HCT116 (cell line): ENCODE measurements at regions not wholly inside any gene's neighbourhood (a gene's known extent, or its start where the extent isn't known, plus 50 kb on each side); places are given as distances from the start of the nearest gene placed in this dataset.

ENCODE experiments used
- ATAC-seq: fragments of 200-7000 bp; cut with Tn5 transposase; 2 replicates; pipeline ENCODE4 v1.9.1; 2020; ENCODE audit warnings: mild to moderate bottlenecking, moderate library complexity
- BruUV-seq: library from RNA; stranded (reverse); fragments of 400-500 nt; replicated peaks from 2 replicates; lab custom pipeline; 2021; lab: Mats Ljungman, UMichigan
- CTCF ChIA-PET: fragments of 300-600 bp; sonication (Branson Sonifier 250); formaldehyde crosslinking; loops from one replicate; lab custom pipeline; 2021; ENCODE audit warnings: antibody characterized with exemption; lab: Charles Lee
- POLR2A ChIA-PET: fragments of 300-600, 350-600 bp; sonication (Branson Sonifier 250); formaldehyde crosslinking; loops from one replicate; lab custom pipeline; 2021; ENCODE audit warnings: antibody characterized with exemption; lab: Charles Lee
- RAD21 ChIA-PET, 2 experiments: fragments of 300-600 bp; sonication (Branson Sonifier 250); formaldehyde crosslinking; loops; one replicate each; lab custom pipeline; 2023; ENCODE audit warnings: low total read pairs in 2 of 2; ENCODE audit not compliant: uncharacterized antibody in 2 of 2, unreplicated experiment in 2 of 2, low non-redundant PET in 1 of 2; lab: Charles Lee
- DNase-seq: peaks from one replicate; pipeline ENCODE4 v3.0.0-alpha.2; 2010; ENCODE audit warnings: low read depth, low spot score
- H2AFZ ChIP-seq: fragments of 200-600 bp; shearing (Covaris generic), sonication (generic); 2 replicates; pipeline ENCODE4 v1.6.1; 2017; ENCODE audit warnings: low read depth, mixed run types, mixed read lengths, antibody characterized with exemption, low read length; ENCODE audit not compliant: poor library complexity, severe bottlenecking
- H3K27ac ChIP-seq: 2 replicates; pipeline ENCODE4 v1.5.1; 2012; ENCODE audit warnings: low read depth, low read length
- H3K27me3 ChIP-seq: fragments of 200-600 bp; sonication (generic); 2 replicates; pipeline ENCODE4 v1.6.1; 2016; ENCODE audit warnings: mixed run types, low read length, mixed read lengths; ENCODE audit not compliant: insufficient read depth
- H3K36me3 ChIP-seq, 2 experiments: fragments of 200-500 bp in 1 of 2; fragments of 200-600 bp in 1 of 2; sonication (Bioruptor generic) in 1 of 2; sonication (generic) in 1 of 2; 2 replicates each; pipeline versions ENCODE4 v1.5.1 to v1.6.1; 2014 to 2016; ENCODE audit warnings: low read length in 2 of 2, inconsistent platforms in 1 of 2, mixed read lengths in 1 of 2, mixed run types in 1 of 2; ENCODE audit not compliant: insufficient read depth in 2 of 2, control insufficient read depth in 1 of 2
- H3K4me1 ChIP-seq, 2 experiments: fragments of 200-600 bp in 1 of 2; sonication (generic) in 1 of 2; 2 replicates each; pipeline versions ENCODE4 v1.5.1 to v1.6.1; 2012 to 2017; ENCODE audit warnings: low read length in 2 of 2, inconsistent platforms in 1 of 2, mild to moderate bottlenecking in 1 of 2, mixed read lengths in 1 of 2, mixed run types in 1 of 2, moderate library complexity in 1 of 2; ENCODE audit not compliant: insufficient read depth in 2 of 2, control insufficient read depth in 1 of 2
- H3K4me2 ChIP-seq: fragments of 200-600 bp; sonication (generic); 2 replicates; pipeline ENCODE4 v1.6.1; 2017; ENCODE audit warnings: mixed run types, low read length, mixed read lengths
- H3K4me3 ChIP-seq, 2 experiments: fragments of 200-600 bp in 1 of 2; sonication (generic) in 1 of 2; replicated peaks in 1 of 2; 2 replicates each; pipeline ENCODE4 v1.5.1; 2011 to 2016; ENCODE audit warnings: low read length in 2 of 2, control low read depth in 1 of 2, low read depth in 1 of 2, mild to moderate bottlenecking in 1 of 2, mixed read lengths in 1 of 2, mixed run types in 1 of 2
- H3K79me2 ChIP-seq: fragments of 200-600 bp; sonication (generic); 2 replicates; pipeline ENCODE4 v1.6.1; 2017; ENCODE audit warnings: mild to moderate bottlenecking, mixed run types, low read length, moderate library complexity, mixed read lengths; ENCODE audit not compliant: insufficient read depth
- H3K9ac ChIP-seq: fragments of 200-600 bp; sonication (generic); 2 replicates; pipeline ENCODE4 v1.6.1; 2016; ENCODE audit warnings: low read length, mixed read lengths
- H3K9me2 ChIP-seq: fragments of 200-600 bp; sonication (generic), shearing (Covaris generic); 2 replicates; pipeline ENCODE4 v1.6.1; 2017; ENCODE audit warnings: mixed run types, mild to moderate bottlenecking, moderate library complexity; ENCODE audit not compliant: insufficient read depth
- H3K9me3 ChIP-seq, 2 experiments: fragments of 200-500 bp in 1 of 2; fragments of 200-600 bp in 1 of 2; sonication (Bioruptor generic) in 1 of 2; sonication (generic) in 1 of 2; 2 replicates each; pipeline ENCODE4 v1.6.1; 2014 to 2017; ENCODE audit warnings: low read length in 2 of 2, mixed read lengths in 2 of 2, inconsistent platforms in 1 of 2, low read depth in 1 of 2, mild to moderate bottlenecking in 1 of 2, mixed run types in 1 of 2, moderate library complexity in 1 of 2; ENCODE audit not compliant: control insufficient read depth in 1 of 2, insufficient read depth in 1 of 2
- H4K20me1 ChIP-seq: fragments of 200-600 bp; sonication (generic), shearing (Covaris generic); 2 replicates; pipeline ENCODE4 v1.6.1; 2017; ENCODE audit warnings: mixed run types, mild to moderate bottlenecking, moderate library complexity; ENCODE audit not compliant: insufficient read depth
- CBX3 ChIP-seq: IDR thresholded peaks from 2 replicates; pipeline ENCODE4 v1.6.1; 2012; ENCODE audit warnings: low read depth
- CEBPB ChIP-seq: IDR thresholded peaks from 2 replicates; pipeline ENCODE4 v1.6.1; 2012; ENCODE audit warnings: low read depth
- CTCF ChIP-seq, 3 experiments: fragments of 200-600 bp in 1 of 3; sonication (generic) in 1 of 3; IDR thresholded peaks in 2 of 3; conservative IDR thresholded peaks in 1 of 3; 2 replicates each; pipeline ENCODE4 v1.5.1; 2012 to 2017; ENCODE audit warnings: low read depth in 2 of 3, low read length in 2 of 3, antibody characterized with exemption in 1 of 3, borderline replicate concordance in 1 of 3, control low read depth in 1 of 3, mild to moderate bottlenecking in 1 of 3, mixed read lengths in 1 of 3, mixed run types in 1 of 3, moderate library complexity in 1 of 3; ENCODE audit not compliant: insufficient read depth in 1 of 3
- ELF1 ChIP-seq: IDR thresholded peaks from 2 replicates; pipeline ENCODE4 v1.6.1; 2012; ENCODE audit warnings: low read depth, borderline replicate concordance
- EZH2phosphoT487 ChIP-seq: fragments of 200-600 bp; IDR thresholded peaks from 2 replicates; pipeline ENCODE4 v1.6.1; 2018; ENCODE audit warnings: antibody characterized with exemption, borderline replicate concordance
- FOSL1 ChIP-seq: IDR thresholded peaks from 2 replicates; pipeline ENCODE4 v1.6.1; 2012; ENCODE audit warnings: low read depth
- JUND ChIP-seq: IDR thresholded peaks from 2 replicates; pipeline ENCODE4 v1.6.1; 2012
- MAX ChIP-seq: IDR thresholded peaks from 2 replicates; pipeline ENCODE4 v1.6.1; 2012
- POLR2AphosphoS5 ChIP-seq: IDR thresholded peaks from 2 replicates; pipeline ENCODE4 v1.6.1; 2011; ENCODE audit warnings: mild to moderate bottlenecking, low read depth, low read length, moderate library complexity
- RAD21 ChIP-seq: IDR thresholded peaks from 2 replicates; pipeline ENCODE4 v1.6.1; 2012; ENCODE audit warnings: low read depth, mild to moderate bottlenecking
- SIN3A ChIP-seq: IDR thresholded peaks from 2 replicates; pipeline ENCODE4 v1.6.1; 2012; ENCODE audit warnings: low read depth
- SRF ChIP-seq: IDR thresholded peaks from 2 replicates; pipeline ENCODE4 v1.6.1; 2012; ENCODE audit warnings: low read depth
- TCF7L2 ChIP-seq: IDR thresholded peaks from 2 replicates; pipeline ENCODE4 v1.7.0; 2011; ENCODE audit warnings: borderline replicate concordance, inconsistent platforms; ENCODE audit not compliant: insufficient read depth, insufficient read length; ENCODE audit errors: extremely low read depth
- YY1 ChIP-seq: IDR thresholded peaks from 2 replicates; pipeline ENCODE4 v1.6.1; 2011; ENCODE audit warnings: low read length, low read depth, moderate library complexity, mild to moderate bottlenecking; ENCODE audit not compliant: insufficient replicate concordance; ENCODE audit errors: extremely low read depth
- ZNF274 ChIP-seq: fragments of 200-500 bp; sonication (Bioruptor generic); IDR thresholded peaks from 2 replicates; pipeline ENCODE4 v1.6.1; 2014; ENCODE audit warnings: mild to moderate bottlenecking, low read depth, low read length, inconsistent platforms
- intact Hi-C: fragments of 100-400 bp; cut with micrococcal nuclease; formaldehyde crosslinking; loops from 2 replicates; pipeline ENCODE4 v1.10.0; 2022
- TF ChIP-seq, protein P1 (sequence below): IDR thresholded peaks from 2 replicates; pipeline ENCODE4 v1.6.1; 2011; ENCODE audit warnings: mild to moderate bottlenecking, low read length, moderate library complexity; ENCODE audit not compliant: insufficient replicate concordance; ENCODE audit errors: extremely low read depth
- TF ChIP-seq, protein P2 (sequence below): IDR thresholded peaks from 2 replicates; pipeline ENCODE4 v1.6.1; 2012

DNA sequence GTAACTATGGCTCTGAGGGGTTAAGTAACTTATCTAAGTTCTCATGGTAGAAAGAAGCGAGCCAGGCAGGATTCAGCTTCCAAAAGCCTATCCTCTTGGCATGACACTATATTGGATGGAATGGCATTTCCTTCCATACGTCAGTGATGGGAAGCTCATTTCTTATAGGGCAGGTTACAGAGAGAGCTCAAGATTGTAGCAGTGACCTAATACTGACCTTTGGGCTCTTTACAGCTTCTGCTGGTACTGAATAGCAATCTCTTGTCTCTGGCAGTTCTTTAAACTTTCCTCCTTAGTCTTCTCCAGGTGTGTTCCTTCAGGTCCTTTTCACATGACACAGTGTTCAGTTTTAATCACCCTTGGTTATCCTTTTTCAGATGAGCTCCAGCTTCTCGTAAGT, 133.0 kb downstream of the HRH4 start:
- Histone ChIP-seq H3K9me3 (no peaks in the 10 kb centered on the region), H3K36me3 (no peaks in the 10 kb centered on the region), H3K79me2 (no peaks in the 10 kb centered on the region), H3K9ac (no peak overlapping the region), H3K27ac (no peak overlapping the region), H3K4me3 (no peak overlapping the region), H4K20me1 (no peaks in the 10 kb centered on the region; the same call in 1 of the 2 replicates), H3K9me2 (no peaks in the 10 kb centered on the region), H3K27me3 (peaks cover 25% of the 10 kb centered on the region; the same call in 1 of the 2 replicates), H3K4me1 (no peaks in the 10 kb centered on the region), H2AFZ (no peak overlapping the region), H3K4me2 (no peak overlapping the region)
- RAD21 ChIA-PET, result no interaction called here
- CTCF ChIA-PET, result no interaction called here
- intact Hi-C loops, result loop anchor here (5.0 kb wide), 1 partner anchor 764 kb away; no protein-coding TSS in a partner anchor
- BruUV-seq, result no TSS peak
- DNase-seq, result no peak
- TF ChIP-seq SRF (no peak), MAX (no peak), CBX3 (no peak), RAD21 (no peak), CEBPB (no peak), EZH2phosphoT487 (no peak), TCF7L2 (no peak), POLR2AphosphoS5 (no peak), ELF1 (no peak), YY1 (no peak), JUND (no peak), FOSL1 (no peak)
- ATAC-seq, result no peak
- POLR2A ChIA-PET, result no interaction called here

DNA sequence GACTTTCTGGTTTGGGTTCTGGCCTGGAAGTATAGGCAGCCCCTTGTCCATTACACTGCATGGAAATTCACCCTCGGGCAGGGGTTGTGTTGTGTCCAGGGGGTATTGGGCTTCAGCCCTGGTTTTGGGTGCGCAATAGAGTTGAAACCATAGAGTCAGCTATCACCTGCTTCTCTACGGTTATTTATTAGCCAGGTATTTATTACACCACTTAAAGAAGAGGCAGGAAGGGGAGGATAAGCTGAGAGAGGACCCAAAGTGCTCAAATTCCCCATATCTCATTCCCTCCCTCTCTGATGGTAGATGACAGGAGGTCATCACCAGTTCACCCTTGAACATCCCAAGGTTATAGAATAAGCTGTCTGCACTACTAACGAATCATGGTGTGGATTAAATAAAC, 133.4 kb downstream of the HRH4 start:
- peaks cover 30% of the 10 kb centered on the region; the same call in 1 of the 2 replicates for H3K27me3 ChIP-seq
- DNase-seq, result no peak
- H3K27ac ChIP-seq, result no peak overlapping the region
- no peak for ATAC-seq
- no peak overlapping the region for H3K4me3 ChIP-seq
- no peaks in the 10 kb centered on the region for H3K4me1 ChIP-seq
- BruUV-seq, result no TSS peak
- no peak overlapping the region for H3K9ac ChIP-seq
- POLR2A ChIA-PET, result no interaction called here
- H3K9me3 ChIP-seq, result no peaks in the 10 kb centered on the region
- H3K9me2 ChIP-seq, result no peaks in the 10 kb centered on the region
- no peaks in the 10 kb centered on the region; the same call in 1 of the 2 replicates for H4K20me1 ChIP-seq
- RAD21 ChIA-PET, result no interaction called here
- H3K79me2 ChIP-seq, result no peaks in the 10 kb centered on the region
- H3K36me3 ChIP-seq, result no peaks in the 10 kb centered on the region
- H2AFZ ChIP-seq, result no peak overlapping the region
- CTCF ChIA-PET, result no interaction called here
- intact Hi-C loops, result loop anchor here (5.0 kb wide), 1 partner anchor 763 kb away; no protein-coding TSS in a partner anchor
- no peak overlapping the region for H3K4me2 ChIP-seq
- no peak for TF ChIP-seq CTCF (IDR thresholded peaks at IDR 0.05 in 2 of 3, conservative IDR thresholded peaks at IDR 0.05 in 1 of 3; ENCODE audit: borderline replicate concordance in 1 of 3, insufficient read depth in 1 of 3, low read depth in 2 of 3, low read length in 2 of 3)
- TF ChIP-seq ZNF274, result no peak
- no peak for TF ChIP-seq SIN3A
- no peak for TF ChIP-seq POLR2AphosphoS5
- TF ChIP-seq, protein P1, sequence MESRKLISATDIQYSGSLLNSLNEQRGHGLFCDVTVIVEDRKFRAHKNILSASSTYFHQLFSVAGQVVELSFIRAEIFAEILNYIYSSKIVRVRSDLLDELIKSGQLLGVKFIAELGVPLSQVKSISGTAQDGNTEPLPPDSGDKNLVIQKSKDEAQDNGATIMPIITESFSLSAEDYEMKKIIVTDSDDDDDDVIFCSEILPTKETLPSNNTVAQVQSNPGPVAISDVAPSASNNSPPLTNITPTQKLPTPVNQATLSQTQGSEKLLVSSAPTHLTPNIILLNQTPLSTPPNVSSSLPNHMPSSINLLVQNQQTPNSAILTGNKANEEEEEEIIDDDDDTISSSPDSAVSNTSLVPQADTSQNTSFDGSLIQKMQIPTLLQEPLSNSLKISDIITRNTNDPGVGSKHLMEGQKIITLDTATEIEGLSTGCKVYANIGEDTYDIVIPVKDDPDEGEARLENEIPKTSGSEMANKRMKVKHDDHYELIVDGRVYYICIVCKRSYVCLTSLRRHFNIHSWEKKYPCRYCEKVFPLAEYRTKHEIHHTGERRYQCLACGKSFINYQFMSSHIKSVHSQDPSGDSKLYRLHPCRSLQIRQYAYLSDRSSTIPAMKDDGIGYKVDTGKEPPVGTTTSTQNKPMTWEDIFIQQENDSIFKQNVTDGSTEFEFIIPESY, result no peak
- TF ChIP-seq CBX3, result no peak
- TF ChIP-seq SRF, result no peak
- no peak for TF ChIP-seq YY1
- TF ChIP-seq, protein P2, sequence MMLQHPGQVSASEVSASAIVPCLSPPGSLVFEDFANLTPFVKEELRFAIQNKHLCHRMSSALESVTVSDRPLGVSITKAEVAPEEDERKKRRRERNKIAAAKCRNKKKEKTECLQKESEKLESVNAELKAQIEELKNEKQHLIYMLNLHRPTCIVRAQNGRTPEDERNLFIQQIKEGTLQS, result no peak
